ENCODE measurements at regions not wholly inside any gene's neighbourhood (a gene's known extent, or its start where the extent isn't known, plus 50 kb on each side); places are given as distances from the start of the nearest gene placed in this dataset.

DNA sequence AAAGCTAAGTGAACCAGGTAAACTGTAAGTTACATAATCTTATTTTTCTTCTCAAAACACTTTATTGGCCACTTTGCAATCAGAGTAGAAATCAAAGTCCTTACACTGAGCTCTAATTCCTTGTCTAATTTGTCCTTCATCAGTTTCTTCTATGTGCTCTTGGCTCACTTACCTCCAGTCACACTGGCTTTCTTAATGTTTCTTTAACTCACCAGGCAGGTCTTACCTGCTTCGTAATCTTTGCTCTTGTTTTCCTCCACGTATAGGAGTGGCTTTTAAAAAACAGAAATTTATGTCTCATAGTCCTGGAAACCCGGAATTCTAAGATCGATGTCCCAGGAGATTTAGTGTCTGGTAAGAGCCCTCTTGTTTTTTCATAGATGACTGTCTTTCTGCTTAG lies 1462.1 kb downstream of the FSTL5 start:
- no peak for ATAC-seq
- no peak for TF ChIP-seq CHD4 (IDR thresholded peaks at IDR 0.05; ENCODE audit: borderline replicate concordance)
- TF ChIP-seq, protein P1, sequence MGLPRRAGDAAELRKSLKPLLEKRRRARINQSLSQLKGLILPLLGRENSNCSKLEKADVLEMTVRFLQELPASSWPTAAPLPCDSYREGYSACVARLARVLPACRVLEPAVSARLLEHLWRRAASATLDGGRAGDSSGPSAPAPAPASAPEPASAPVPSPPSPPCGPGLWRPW (IDR thresholded peaks at IDR 0.05): no peak
- no peak for TF ChIP-seq RNF2 (IDR thresholded peaks at IDR 0.05; ENCODE audit: borderline replicate concordance, low read depth)
- TF ChIP-seq, protein P2, sequence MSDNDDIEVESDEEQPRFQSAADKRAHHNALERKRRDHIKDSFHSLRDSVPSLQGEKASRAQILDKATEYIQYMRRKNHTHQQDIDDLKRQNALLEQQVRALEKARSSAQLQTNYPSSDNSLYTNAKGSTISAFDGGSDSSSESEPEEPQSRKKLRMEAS (IDR thresholded peaks at IDR 0.05): no peak
- no peak for DNase-seq (ENCODE audit: low read depth in 1 of 2, low spot score in 1 of 2)
- POLR2A ChIA-PET: no interaction called here
- Histone ChIP-seq H3K4me1 (no peaks in the 10 kb centered on the region), H3K4me2 (no peak overlapping the region), H3K9me3 (no peaks in the 10 kb centered on the region), H3K27ac (no peak overlapping the region), H3K4me3 (no peak overlapping the region)
- CTCF ChIA-PET: no interaction called here
- FAIRE-seq: no peak
- 33% methylated on average over 4 of the region's 4 CpGs for WGBS (ENCODE audit: missing lambda C conversion rate)

DNA sequence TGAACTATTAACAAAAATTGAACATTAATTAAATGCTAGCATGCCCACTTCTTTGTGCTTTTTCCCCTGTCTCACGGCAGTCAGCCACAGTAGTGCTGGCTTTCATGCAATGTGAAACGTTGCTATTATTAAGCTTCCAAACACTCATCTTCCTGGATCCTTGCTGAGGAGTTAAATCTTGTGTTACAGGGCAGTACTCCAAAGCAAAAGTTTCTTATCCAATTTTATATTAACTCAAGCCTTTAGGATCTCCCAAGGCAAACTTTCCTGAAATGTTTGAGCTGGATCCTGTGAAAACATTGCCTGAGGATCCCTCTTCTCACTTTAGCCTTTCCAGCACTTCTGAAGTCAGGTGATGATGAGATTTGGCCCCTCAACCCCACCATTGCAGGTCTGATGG lies 1454.8 kb downstream of the FSTL5 start:
- Histone ChIP-seq H3K4me3 (no peak overlapping the region), H3K9me3 (no peaks in the 10 kb centered on the region), H3K4me2 (no peak overlapping the region), H3K27ac (no peak overlapping the region), H3K4me1 (no peaks in the 10 kb centered on the region)
- no peak for DNase-seq (ENCODE audit: low read depth in 1 of 2, low spot score in 1 of 2)
- TF ChIP-seq HDAC2 (IDR thresholded peaks at IDR 0.05) (no peak), NR3C1 (IDR thresholded peaks at IDR 0.05) (no peak), ZFP36 (IDR thresholded peaks at IDR 0.05; ENCODE audit: borderline replicate concordance, partially characterized antibody) (no peak), NPAS2 (CRISPR knock-in tag; IDR thresholded peaks at IDR 0.05; ENCODE audit: borderline replicate concordance) (no peak)
- TF ChIP-seq, protein P3, sequence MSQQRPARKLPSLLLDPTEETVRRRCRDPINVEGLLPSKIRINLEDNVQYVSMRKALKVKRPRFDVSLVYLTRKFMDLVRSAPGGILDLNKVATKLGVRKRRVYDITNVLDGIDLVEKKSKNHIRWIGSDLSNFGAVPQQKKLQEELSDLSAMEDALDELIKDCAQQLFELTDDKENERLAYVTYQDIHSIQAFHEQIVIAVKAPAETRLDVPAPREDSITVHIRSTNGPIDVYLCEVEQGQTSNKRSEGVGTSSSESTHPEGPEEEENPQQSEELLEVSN (IDR thresholded peaks at IDR 0.05; ENCODE audit: borderline replicate concordance, low read depth): no peak
- no peak for ATAC-seq
- ChIA-PET CTCF (no interaction called here), POLR2A (no interaction called here)
- no peak for FAIRE-seq
- 28% methylated on average over 2 of the region's 2 CpGs for WGBS (ENCODE audit: missing lambda C conversion rate)

DNA sequence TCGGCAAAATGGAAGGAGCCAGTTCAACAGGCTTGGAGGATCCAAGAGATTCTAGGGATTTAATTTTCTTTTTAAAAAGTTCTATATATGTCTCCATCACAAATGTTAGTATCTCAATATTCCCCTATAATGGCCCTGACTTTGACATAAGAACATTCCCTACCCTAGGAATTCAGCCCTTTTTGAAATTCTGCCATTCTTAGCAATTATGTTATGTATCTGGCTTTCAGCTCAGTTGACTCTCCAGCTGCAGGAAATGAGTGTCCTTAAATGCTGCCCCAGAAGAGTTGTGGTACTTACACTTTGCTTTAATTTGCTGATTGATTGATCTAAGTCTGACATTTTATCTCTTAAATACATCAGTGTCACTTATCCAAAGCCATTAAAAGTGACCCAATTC lies 1454.3 kb downstream of the FSTL5 start:
- CTCF ChIA-PET: no interaction called here
- no peak overlapping the region for H3K27ac ChIP-seq
- no peaks in the 10 kb centered on the region for H3K9me3 ChIP-seq
- 95% methylated on average over 1 of the region's 1 CpG for WGBS (ENCODE audit: missing lambda C conversion rate)
- H3K4me1 ChIP-seq: no peaks in the 10 kb centered on the region
- TF ChIP-seq JUNB (IDR thresholded peaks at IDR 0.05) (no peak), EP300 (IDR thresholded peaks at IDR 0.05) (no peak), RAD21 (conservative IDR thresholded peaks at IDR 0.05 in 1 of 2, IDR thresholded peaks at IDR 0.05 in 1 of 2) (no peak), EHMT2 (IDR thresholded peaks at IDR 0.05; ENCODE audit: low read depth) (no peak), ZC3H11A (IDR thresholded peaks at IDR 0.05) (no peak), HDAC2 (IDR thresholded peaks at IDR 0.05) (no peak), MAFK (IDR thresholded peaks at IDR 0.05; ENCODE audit: partially characterized antibody) (no peak), RARB (CRISPR knock-in tag; IDR thresholded peaks at IDR 0.05) (no peak), EHF (CRISPR knock-in tag; IDR thresholded peaks at IDR 0.05) (no peak), CBX8 (IDR thresholded peaks at IDR 0.05) (no peak), KDM5A (IDR thresholded peaks at IDR 0.05) (no peak), POLR2A (IDR thresholded peaks at IDR 0.05; ENCODE audit: low read length) (no peak), ZNF302 (CRISPR knock-in tag; IDR thresholded peaks at IDR 0.05) (no peak)
- TF ChIP-seq, protein P2 (IDR thresholded peaks at IDR 0.05): no peak
- TF ChIP-seq, protein P4, sequence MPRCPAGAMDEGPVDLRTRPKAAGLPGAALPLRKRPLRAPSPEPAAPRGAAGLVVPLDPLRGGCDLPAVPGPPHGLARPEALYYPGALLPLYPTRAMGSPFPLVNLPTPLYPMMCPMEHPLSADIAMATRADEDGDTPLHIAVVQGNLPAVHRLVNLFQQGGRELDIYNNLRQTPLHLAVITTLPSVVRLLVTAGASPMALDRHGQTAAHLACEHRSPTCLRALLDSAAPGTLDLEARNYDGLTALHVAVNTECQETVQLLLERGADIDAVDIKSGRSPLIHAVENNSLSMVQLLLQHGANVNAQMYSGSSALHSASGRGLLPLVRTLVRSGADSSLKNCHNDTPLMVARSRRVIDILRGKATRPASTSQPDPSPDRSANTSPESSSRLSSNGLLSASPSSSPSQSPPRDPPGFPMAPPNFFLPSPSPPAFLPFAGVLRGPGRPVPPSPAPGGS (IDR thresholded peaks at IDR 0.05): no peak
- no peak overlapping the region for H3K4me2 ChIP-seq
- POLR2A ChIA-PET: no interaction called here
- no peak for ATAC-seq
- DNase-seq (ENCODE audit: low read depth in 1 of 2, low spot score in 1 of 2): no peak
- no peak for FAIRE-seq
- no peak overlapping the region for H3K4me3 ChIP-seq
